C1 segment of cervical spinal cord (tissue), 14 donors: ENCODE measurements at regions not wholly inside any gene's neighbourhood (a gene's known extent, or its start where the extent isn't known, plus 50 kb on each side); places are given as distances from the start of the nearest gene placed in this dataset.
"Not testable (repeated sequence)": the region's sequence is repeated elsewhere in the genome, so short reads cannot be mapped to it uniquely, and the experiment has no call there.

Experiments used
- DNase-seq, 14 donors: peaks; one replicate each; lab custom pipeline; 2025; lab: John Stamatoyannopoulos, UW

DNA sequence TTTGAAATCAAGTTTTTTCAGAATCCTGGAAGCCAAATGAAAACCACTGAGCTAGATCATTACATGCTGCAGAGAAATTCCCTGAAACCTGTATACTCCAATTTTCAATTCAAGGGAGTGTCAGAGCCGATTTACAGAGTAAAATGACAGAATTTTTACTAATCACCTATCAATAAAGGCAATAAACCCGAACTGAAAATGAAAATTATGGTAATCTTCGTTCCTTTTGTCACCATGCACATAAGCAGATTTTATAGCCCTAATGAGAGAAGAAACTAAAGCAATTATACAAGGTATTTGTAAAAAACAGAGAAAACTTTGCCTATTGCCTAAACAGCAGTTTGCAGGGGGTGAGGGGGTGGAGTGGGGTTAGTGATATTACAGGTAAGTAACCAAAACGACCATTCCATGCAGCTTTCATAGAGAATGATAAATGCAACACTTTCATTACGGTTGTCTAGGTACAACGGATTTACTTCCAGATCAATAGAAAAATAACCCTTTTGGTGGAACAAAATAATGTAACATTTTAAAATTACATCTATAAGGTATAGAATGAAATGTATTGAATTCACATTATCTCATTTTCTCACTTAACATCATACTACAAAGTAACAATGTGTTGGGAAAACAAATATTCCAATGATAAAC, 115.2 kb upstream of the BEND6 start:
- DNase-seq = no peak

DNA sequence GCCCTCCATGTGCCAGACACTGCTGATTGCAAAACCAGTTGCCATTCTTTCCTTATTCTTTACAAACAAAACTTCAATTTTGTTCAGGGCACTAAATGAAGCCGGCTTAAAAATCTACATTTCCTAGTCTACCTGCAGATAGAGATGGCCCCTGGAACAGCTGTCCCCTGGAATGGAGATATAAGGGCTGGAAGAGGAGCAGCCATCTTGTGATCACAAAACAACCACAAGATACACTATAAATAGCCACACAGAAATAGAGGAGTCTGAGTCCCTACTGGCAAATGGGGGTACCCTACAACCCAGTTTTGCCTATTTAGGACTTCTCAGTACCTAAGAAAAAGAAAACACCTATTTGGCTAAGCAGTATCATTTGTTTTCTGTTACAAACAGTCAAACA, 115.9 kb upstream of the BEND6 start:
- DNase-seq = no peak

- DNase-seq = no peak
Observed at GRCh38 chr6:56838016-56838555, 116.8 kb upstream of the BEND6 start.

GRCh38 chr6:56837322-56837894, 117.5 kb upstream of the BEND6 start:
- no peak for DNase-seq

DNA sequence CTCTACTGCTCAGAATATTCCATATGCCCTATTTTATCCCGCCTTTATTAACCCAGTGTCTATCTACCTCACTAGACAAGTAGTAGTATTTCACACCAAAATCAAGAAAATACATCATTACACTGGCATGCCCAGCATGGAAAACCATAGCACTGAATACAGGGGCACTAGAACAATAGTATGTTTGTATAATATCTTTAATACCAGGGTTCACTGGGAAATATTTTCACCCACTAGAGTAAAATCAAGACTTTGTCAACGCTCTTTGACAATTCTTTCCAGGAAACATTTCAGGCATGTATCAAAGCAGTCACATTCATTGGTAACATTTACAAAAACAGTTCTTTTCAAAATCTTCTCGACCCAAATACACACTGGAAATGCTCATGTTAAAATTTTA, 119.3 kb upstream of the BEND6 start:
- no peak for DNase-seq

DNA sequence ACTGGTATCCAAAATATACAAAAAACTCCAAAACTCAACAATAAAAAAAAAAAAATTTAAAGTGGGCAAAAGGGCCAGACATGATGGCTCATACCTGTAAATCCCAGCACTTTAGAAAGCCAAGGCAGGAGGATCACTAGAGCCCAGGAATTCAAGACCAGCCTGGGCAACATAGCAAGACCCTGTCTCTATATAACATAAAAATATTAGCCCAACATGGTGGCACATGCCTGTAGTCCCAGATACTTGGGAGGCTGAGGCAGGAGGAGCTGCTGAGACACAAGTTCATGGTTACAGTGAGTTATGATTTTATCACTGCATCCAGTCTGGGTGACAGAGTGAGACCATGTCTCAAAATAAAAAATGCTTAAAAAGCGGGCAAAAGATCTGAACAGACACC, 121.0 kb upstream of the BEND6 start:
- DNase-seq = no peak

- DNase-seq = no peak
Observed at GRCh38 chr6:56833127-56833791, 121.6 kb upstream of the BEND6 start.

DNA sequence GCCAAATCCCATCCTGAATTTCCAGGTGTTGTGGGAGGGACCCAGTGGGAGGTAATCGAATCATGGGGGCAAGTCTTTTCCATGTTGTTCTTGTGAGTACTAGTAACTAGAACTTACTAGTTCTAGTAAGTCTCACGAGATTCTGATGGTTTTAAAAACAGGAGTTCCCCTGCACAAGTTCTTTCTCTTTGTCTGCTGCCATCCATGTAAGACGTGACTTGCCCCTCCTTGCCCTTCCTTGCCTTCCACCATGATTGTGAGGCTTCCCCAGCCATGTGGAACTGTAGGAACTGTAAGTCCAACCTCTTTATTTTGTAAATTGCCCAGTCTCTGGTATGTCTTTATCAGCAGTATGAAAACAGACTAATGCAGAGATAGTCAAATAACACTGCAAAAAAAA, 122.7 kb upstream of the BEND6 start:
- DNase-seq = no peak

GRCh38 chr6:56831334-56831733, 123.6 kb upstream of the BEND6 start:
- no peak for DNase-seq

DNA sequence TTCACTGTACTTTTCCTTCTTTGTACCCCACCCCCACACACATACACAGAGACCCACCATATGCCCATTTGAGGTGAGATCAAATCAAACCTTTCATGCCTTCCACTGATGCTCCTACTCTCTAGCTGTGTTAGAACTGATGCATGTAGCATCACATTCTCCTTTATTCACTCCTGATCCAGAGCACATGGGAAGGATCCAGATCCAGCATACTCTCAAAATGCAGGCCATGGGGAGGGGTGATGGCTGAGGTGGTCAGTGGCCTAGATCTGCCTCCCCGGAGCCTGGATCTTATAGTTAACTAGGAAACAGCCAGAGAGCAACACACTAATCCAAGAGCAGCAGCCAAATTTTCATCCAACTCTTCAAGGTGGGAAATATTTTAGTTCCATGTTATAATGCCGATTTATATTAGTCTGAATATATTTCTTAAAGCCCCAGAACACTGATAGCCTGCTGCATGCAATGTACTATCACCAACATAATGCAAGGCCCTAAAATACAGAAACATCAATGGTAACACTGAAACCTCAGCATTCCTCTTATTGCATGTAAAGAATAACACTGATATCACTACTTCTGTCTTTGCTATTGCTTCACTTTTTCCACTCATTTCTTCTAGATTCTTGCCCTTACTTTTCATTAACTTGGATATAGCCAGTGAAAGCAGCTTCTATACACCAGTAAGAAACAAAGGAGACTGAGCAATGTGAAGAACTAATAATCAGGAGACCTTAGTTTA, 126.8 kb upstream of the BEND6 start:
- no peak for DNase-seq

DNA sequence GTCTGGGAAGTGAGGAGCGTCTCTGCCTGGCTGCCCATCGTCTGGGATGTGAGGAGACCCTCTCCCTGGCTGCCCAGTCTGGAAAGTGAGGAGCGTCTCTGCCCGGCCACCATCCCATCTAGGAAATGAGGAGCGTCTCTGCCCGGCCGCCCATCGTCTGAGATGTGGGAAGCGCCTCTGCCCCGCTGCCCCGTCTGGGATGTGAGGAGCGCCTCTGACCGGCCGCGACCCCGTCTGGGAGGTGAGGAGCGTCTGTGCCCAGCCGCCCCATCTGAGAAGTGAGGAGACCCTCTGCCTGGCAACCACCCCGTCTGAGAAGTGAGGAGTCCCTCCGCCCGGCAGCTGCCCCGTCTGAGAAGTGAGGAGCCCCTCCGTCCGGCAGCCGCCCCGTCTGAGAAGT, 130.5 kb upstream of the BEND6 start:
- not testable (repeated sequence) for DNase-seq

DNA sequence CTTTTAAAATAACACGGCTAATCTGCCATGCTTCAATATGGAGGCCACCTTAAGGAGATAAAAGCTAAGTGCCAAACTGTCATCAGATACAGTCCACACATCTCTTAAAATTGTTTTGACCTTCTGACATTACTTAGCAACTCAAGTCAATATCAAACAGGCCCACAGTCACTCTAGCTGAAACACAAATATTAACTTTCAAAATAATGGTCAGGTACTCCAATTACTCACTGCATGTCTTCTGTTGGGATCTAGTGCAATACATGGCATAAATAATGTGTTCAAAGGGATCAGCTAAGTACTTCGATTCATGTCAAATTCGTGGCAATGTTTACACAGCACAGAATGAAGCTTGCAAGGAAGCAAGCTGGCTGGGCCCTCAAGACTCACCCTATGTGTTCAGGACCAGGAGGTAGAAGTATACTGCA, 133.9 kb upstream of the BEND6 start:
- DNase-seq = no peak

DNA sequence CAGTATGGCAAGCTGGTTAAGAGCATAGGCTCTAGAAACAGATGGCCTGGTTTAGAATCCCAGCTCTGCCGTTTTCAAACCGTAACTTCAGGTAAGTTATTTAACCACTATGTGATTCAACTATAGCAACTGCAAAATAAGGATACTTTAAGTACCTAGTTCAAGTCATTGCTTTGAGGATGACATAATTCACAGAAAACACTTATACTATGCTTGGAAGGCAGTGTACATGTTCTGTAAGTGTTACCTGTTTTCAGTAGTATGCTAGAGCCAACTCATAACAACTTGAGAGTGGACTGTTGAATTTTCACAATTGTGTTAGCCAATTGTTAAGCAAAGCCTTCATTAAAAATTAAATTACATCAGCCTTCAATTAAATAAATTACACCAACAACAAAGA, 134.8 kb upstream of the BEND6 start:
- DNase-seq = peak in 1 of 14 donors; percentile 6

DNA sequence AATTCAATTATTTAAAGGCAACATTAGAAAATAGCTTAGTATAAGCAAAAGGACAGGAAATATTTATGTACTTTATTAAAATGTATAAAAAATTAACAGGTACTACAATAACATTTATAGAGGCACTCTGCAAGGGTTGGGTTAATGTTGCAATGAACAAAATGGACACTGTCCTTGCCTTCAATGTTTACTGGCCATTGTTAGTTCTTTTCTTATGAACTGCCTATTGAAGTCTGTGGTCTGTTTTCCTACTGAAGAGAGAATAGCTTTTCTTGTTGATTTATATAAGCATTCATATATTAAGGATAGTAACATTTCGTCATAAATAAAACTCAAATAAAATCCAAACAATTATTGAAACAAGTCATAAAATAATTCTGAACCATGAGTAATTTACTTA, 135.3 kb upstream of the BEND6 start:
- DNase-seq = no peak

DNA sequence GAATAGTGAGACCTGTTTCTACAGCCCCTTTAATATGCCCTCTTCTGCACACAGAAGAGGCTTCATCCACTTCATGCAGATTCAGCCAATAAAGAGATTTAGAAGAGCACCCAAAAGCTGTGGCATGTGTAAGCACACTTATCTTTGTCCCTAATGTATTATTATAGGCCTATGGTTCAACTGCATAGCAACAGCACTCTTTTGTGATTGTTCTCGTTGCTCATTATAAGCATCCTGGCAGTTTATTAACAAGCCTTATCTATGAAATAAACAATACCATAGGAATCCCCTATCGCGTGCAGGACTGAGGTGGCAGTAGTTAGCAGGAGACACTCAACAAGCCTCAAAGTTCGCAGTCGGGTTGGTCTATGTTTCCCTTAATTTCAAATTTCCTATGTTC, 138.5 kb upstream of the BEND6 start:
- no peak for DNase-seq

GRCh38 chr6:56815436-56815835, 139.5 kb upstream of the BEND6 start:
- no peak for DNase-seq

DNA sequence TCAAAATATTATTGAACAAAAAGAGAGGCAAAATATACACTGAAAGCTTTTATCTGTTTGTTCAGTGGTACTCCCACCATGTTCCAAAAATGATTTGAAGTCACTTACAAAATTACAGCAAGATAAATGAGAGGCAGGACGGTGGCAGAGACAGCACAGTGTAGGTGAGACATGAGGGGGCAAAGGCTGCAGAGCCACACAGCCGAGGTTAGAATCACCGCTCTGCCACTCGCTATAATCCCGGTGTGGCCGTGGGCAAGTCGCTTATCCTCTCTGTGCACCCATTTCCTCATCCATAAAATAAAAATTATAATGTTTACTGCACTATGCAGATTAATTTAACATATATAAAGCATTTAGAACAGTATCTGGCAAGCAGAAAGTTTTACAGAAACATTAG, 140.1 kb upstream of the BEND6 start:
- DNase-seq = no peak

GRCh38 chr6:56814308-56814707, 140.6 kb upstream of the BEND6 start:
- DNase-seq = peak in 1 of 14 donors; percentile 22

DNA sequence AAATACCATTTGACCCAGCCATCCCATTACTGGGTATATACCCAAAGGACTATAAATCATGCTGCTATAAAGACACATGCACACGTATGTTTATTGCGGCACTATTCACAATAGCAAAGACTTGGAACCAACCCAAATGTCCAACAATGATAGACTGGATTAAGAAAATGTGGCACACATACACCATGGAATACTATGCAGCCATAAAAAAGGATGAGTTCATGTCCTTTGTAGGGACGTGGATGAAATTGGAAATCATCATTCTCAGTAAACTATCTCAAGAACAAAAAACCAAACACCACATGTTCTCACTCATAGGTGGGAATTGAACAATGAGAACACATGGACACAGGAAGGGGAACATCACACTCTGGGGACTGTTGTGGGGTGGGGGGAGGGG, 142.1 kb upstream of the BEND6 start:
- not testable (repeated sequence) for DNase-seq

DNA sequence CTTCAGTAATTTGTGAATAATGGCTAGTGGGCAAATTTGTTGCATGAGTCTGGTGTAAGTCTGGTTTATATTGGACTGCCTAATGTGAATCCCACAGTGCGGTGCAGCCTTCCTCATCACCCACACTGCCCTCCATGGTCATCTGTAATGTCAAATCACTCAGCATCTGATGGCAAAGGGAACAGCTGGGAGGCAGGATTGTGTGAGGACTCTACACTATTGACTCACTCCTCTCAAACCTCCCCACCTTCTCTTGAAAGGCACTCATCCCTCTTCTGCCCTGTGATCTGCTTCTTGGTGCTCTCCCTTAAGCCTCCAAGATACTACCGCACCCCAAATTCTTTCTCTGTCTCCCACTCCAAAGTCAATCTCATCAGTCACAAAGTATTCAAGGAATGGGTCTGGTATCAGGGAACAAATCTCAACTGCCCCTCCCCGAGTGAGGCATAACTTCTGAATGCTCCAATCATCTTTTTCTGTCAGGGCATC, 146.0 kb upstream of the BEND6 start:
- peak in 1 of 14 donors; percentile 66 for DNase-seq

DNA sequence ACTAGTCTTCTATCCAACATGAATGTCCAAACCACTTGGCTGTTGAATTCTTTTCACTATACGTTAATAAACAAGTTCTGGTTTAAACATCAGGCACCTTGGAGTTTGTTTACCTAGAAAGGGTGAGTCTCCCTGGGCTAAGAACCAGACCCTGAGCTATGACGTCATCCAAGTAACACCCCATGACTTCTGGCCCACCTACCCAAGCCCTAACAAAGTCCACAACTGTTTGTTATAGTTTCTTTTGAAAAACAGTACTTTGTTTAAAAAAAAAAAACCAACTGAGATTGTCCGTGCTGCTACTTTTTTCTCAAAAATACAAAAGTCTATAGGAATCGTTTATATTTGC, 146.9 kb upstream of the BEND6 start:
- no peak for DNase-seq

GRCh38 chr6:56807326-56807988, 147.4 kb upstream of the BEND6 start:
- no peak for DNase-seq
